Spinal cord (tissue), 9 donors: ENCODE measurements at regions not wholly inside any gene's neighbourhood (a gene's known extent, or its start where the extent isn't known, plus 50 kb on each side); places are given as distances from the start of the nearest gene placed in this dataset.

Experiments used
- DNase-seq, 6 donors: peaks; one replicate each; pipeline versions ENCODE4 v3.0.0 to v3.0.0-alpha.2; 2013 to 2015; ENCODE audit warnings: low spot score in 6 of 6, low read depth in 4 of 6
- H3K27ac ChIP-seq: one replicate; pipeline ENCODE4 v1.5.1; 2013; ENCODE audit warnings: low read depth, low read length, control low read depth
- H3K27me3 ChIP-seq: one replicate; pipeline ENCODE4 v1.6.1; 2013; ENCODE audit warnings: low read length; ENCODE audit not compliant: control insufficient read depth, insufficient read depth
- H3K36me3 ChIP-seq: one replicate; pipeline ENCODE4 v1.6.1; 2013; ENCODE audit warnings: low read length; ENCODE audit not compliant: control insufficient read depth, insufficient read depth
- H3K4me1 ChIP-seq: one replicate; pipeline ENCODE4 v1.6.1; 2013; ENCODE audit warnings: low read length; ENCODE audit not compliant: control insufficient read depth, insufficient read depth
- H3K4me3 ChIP-seq: one replicate; pipeline ENCODE4 v1.5.1; 2013; ENCODE audit warnings: low read depth, low read length, control low read depth
- H3K9me3 ChIP-seq: one replicate; pipeline ENCODE4 v1.6.1; 2013; ENCODE audit warnings: low read length; ENCODE audit not compliant: control insufficient read depth, insufficient read depth
- WGBS: methylation state at CpG from one replicate; pipeline ENCODE4 v1.1.5; 2013; ENCODE audit warnings: missing lambda C conversion rate; ENCODE audit not compliant: insufficient coverage; 5-methylcytosine and 5-hydroxymethylcytosine counted together
- donor health status: healthy.

DNA sequence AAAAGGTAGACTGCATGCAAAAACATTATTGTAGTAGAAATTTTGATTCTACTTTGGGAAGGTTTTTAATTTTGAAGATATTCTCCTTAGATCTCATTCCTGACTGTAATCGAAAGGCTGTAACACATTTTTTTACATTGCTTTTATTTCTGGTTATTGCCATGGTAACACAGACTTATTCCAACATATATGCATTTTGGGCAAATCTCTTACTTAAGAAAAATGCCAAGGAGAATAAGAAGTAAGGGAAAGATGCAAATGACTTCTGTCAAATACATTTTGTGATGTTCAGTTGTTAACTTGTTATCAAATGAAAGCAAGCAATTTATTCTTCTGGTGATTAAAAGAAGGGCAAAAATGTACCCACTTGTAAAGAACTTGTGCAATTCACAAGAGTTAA is 267.5 kb downstream of the AASDHPPT start:
- H3K27ac ChIP-seq, result no peak overlapping the region
- no peaks in the 10 kb centered on the region for H3K4me1 ChIP-seq
- no CpG with 5 or more reads among the region's 1 CpG for WGBS
- no peaks in the 10 kb centered on the region for H3K9me3 ChIP-seq
- H3K4me3 ChIP-seq, result no peak overlapping the region
- H3K27me3 ChIP-seq, result no peaks in the 10 kb centered on the region
- DNase-seq, result peak in 2 of 6 donors; percentile 38 to 88
- no peaks in the 10 kb centered on the region for H3K36me3 ChIP-seq

DNA sequence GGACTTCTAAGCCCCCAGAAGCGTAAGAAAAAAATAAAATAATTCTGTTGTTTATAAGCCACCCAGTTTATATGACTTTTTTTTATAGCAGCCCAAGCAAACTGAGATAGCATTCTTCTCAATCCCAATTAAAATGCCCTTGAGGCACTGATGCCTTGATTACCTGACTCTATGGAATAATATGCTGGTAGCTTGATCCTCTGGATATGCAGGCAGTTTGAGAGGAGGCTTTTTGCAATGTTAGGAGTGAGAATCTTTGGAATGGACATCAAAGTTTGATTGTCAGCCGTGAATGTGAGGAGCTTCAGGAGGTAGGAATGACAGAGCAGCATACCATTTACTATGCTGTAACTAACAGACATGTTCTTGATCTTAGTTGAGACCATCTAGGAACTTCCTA is 275.6 kb downstream of the AASDHPPT start:
- WGBS, result no CpG with 5 or more reads among the region's 2 CpGs
- Histone ChIP-seq H3K4me1 (no peaks in the 10 kb centered on the region), H3K36me3 (no peaks in the 10 kb centered on the region)

DNA sequence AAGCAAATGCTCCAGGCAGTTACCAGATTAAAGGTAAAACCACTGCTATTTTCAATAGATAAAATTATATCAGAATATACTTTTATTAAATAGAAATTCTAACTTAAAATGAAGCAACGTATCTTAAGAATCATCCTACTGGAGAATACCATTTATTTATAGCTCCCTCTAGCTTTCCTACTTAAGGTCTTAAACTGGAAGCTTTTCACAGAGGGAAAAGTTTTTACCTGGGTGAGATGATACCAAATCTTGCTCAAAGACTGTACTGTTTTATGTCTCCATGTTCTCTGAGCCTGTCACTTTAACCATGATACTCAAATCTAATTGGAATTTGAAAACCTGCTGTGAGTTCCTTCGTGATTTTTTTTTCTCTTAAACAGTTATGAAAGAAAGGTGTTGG is 291.8 kb downstream of the AASDHPPT start:
- Histone ChIP-seq H3K27me3 (no peaks in the 10 kb centered on the region), H3K36me3 (no peaks in the 10 kb centered on the region), H3K4me1 (no peaks in the 10 kb centered on the region), H3K9me3 (no peaks in the 10 kb centered on the region), H3K4me3 (no peak overlapping the region), H3K27ac (no peak overlapping the region)
- DNase-seq, result no peak
- WGBS, result no CpG with 5 or more reads among the region's 2 CpGs

More for the DNA sequence above, 275.6 kb downstream of the AASDHPPT start:
- no peak for DNase-seq
- Histone ChIP-seq H3K9me3 (no peaks in the 10 kb centered on the region), H3K4me3 (no peak overlapping the region), H3K27me3 (no peaks in the 10 kb centered on the region), H3K27ac (no peak overlapping the region)

DNA sequence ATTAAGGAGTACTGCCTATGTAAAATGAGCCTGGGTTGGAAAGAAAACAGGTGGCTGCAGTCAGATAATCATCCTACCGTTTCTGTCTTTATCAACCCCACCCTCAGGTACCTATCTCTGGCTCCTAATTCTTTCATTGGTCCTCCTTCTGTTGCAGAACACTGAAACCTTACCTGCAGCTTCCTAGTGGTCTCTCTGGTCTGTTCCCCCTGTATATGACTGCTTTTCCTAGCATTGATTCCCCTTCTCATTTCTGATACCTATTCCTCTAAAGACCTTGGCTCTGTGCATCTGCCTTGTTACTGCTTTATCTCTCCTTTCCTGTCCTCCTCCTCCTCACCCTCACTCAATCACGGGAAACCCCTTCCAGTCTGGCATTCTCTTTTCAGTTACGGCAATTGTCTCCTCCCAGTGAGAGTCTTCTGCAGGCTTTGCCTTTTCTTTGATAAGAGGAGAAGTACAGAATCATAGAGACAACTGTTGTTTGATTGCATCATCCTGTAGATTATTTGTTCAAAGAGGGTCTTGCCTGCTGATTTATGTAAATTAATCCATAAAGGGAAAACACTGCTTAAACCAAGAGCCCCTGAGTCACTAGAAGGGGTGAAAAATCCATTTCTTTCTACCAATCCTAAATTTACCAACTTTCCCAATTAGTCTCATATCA is 301.2 kb downstream of the AASDHPPT start:
- WGBS, result 88% methylated on average over 1 of the region's 3 CpGs
- Histone ChIP-seq H3K9me3 (no peaks in the 10 kb centered on the region), H3K36me3 (no peaks in the 10 kb centered on the region), H3K4me1 (no peaks in the 10 kb centered on the region), H3K27ac (no peak overlapping the region), H3K4me3 (no peak overlapping the region), H3K27me3 (no peaks in the 10 kb centered on the region)
- DNase-seq, result no peak

DNA sequence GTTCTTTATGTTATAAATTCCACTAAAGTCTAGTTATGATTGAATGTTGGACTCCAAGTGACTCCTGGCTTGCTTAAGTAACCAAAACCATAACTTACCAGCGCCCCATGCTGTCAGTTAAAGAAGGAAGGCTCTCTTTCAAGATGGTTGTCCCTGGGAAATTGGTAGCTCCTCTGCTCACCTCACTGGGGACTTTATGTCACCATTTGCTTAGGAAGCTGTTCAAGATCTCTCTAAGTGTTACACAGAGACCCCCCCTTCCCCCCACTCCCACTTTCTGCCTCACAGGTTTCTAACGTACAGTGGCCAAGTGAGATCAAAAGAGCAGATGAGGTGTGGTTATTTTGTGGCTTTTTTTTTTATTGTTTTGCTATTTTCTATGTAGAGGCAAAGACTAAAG is 301.8 kb downstream of the AASDHPPT start:
- Histone ChIP-seq H3K27ac (no peak overlapping the region), H3K27me3 (no peaks in the 10 kb centered on the region), H3K4me3 (no peak overlapping the region), H3K9me3 (no peaks in the 10 kb centered on the region), H3K4me1 (no peaks in the 10 kb centered on the region), H3K36me3 (no peaks in the 10 kb centered on the region)
- no peak for DNase-seq
- 80% methylated on average over 1 of the region's 2 CpGs for WGBS

DNA sequence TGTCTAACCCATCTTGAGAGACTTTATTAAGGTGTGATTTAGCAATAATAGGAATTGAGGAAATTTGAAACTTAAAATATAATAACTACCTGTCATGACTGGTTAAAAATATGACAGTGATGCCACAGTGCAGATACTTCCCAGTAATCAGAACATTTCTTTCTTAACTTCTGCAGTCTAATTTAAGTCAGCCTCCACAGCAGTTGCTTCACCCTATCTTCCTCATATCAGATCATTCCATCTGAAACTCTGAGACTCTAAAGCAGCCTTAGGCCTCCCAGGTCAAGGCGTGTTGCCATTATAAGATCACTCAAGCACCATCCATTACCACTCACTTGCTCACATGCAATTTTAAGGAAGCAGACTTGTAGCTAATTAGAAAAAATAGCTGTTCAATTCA is 302.2 kb downstream of the AASDHPPT start:
- Histone ChIP-seq H3K27ac (no peak overlapping the region), H3K36me3 (no peaks in the 10 kb centered on the region), H3K4me1 (no peaks in the 10 kb centered on the region), H3K27me3 (no peaks in the 10 kb centered on the region), H3K9me3 (no peaks in the 10 kb centered on the region), H3K4me3 (no peak overlapping the region)
- no CpG with 5 or more reads among the region's 1 CpG for WGBS
- no peak for DNase-seq

DNA sequence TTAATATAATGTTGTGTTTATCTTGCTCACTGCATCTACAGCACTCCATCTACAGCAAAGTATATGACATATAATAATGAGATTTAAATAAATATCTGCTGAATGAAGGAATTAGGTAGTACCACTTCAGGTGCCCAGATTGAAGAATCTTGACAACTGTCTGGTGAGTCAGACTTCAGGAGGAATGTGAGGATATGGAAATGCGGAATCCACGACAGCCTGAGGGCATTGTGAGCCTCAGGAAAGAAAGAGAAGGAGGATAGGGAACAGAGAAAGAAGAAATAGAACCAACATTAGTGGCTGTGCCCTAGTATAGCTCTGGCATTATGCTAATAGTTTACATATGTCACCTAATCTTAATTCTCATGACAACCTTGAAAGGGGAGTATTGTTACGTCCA is 304.4 kb downstream of the AASDHPPT start:
- Histone ChIP-seq H3K36me3 (no peaks in the 10 kb centered on the region), H3K4me3 (no peak overlapping the region), H3K27ac (no peak overlapping the region), H3K9me3 (no peaks in the 10 kb centered on the region), H3K27me3 (no peaks in the 10 kb centered on the region), H3K4me1 (no peaks in the 10 kb centered on the region)
- DNase-seq, result no peak
- 83% methylated on average over 2 of the region's 3 CpGs for WGBS

DNA sequence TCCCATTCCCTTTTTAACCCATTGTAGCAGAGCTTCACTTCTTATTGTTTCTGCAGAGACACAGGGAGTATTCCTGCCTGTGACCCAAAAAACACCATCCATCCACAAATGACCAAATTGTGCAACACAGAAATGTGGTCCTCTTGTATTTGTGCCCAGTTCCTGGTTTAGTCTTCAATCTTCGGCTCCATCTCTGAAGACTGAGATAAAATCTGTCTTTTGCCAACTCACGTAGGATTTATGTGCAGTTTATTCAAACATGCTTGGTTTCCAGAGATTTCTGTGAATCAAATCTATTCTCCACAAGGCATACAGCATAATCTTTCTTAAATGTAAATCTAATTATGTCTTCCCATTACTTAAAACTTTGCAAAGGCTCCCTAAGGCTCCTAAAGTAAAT is 307.0 kb downstream of the AASDHPPT start:
- Histone ChIP-seq H3K27ac (no peak overlapping the region), H3K4me1 (no peaks in the 10 kb centered on the region), H3K27me3 (no peaks in the 10 kb centered on the region), H3K9me3 (no peaks in the 10 kb centered on the region), H3K4me3 (no peak overlapping the region), H3K36me3 (no peaks in the 10 kb centered on the region)
- DNase-seq, result peak in 1 of 6 donors; percentile 16
- 83% methylated on average over 2 of the region's 2 CpGs for WGBS

DNA sequence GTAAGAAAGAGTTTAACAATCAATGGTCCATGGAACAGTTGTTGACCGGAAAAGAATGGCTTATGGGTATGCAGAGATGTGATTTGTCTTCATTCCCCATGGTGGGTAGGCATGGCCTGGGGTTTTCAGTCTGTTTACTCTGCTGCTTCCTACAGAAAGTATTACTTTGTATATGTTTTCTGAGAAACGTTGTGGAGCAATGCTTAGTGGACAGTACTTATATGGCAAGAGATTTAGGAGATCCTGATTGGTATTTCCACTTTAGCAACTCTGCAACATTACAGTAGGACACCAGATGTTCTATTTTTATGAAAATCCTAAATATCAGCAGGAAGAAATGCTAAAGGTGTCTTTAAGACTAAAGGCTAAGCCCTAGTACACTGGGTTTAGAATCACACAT is 309.1 kb downstream of the AASDHPPT start:
- DNase-seq, result no peak
- H3K9me3 ChIP-seq, result no peaks in the 10 kb centered on the region
- WGBS, result no CpG with 5 or more reads among the region's 2 CpGs

DNA sequence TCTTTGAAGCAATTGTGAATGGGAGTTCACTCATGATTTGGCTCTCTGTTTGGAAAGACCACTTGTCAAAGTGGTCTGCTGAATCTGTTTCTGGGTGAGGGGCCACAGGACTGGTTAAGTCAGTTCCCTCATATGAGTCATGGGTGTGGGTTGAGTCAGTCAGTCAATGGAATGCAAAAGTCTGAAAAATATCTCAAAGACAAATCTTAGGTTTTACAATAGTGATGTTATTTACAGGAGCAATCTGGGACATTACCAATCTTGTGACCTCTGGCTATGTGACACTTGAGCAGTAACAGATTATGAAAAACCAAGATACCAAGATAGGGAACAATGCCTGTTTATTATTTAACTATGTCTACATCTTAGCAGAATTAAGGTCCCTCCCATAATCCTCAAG is 311.6 kb downstream of the AASDHPPT start:
- Histone ChIP-seq H3K4me1 (no peaks in the 10 kb centered on the region), H3K27me3 (no peaks in the 10 kb centered on the region), H3K4me3 (no peak overlapping the region), H3K27ac (no peak overlapping the region), H3K9me3 (no peaks in the 10 kb centered on the region), H3K36me3 (no peaks in the 10 kb centered on the region)
- DNase-seq, result no peak

More for the DNA sequence above, 309.1 kb downstream of the AASDHPPT start:
- Histone ChIP-seq H3K27ac (no peak overlapping the region), H3K4me1 (no peaks in the 10 kb centered on the region), H3K27me3 (no peaks in the 10 kb centered on the region), H3K36me3 (no peaks in the 10 kb centered on the region), H3K4me3 (no peak overlapping the region)
